GM23338 (cell line): ENCODE measurements at regions not wholly inside any gene's neighbourhood (a gene's known extent, or its start where the extent isn't known, plus 50 kb on each side); places are given as distances from the start of the nearest gene placed in this dataset.

Source experiments
- CTCF ChIP-seq, 2 experiments: fragments of 200-600 bp in 1 of 2; sonication (generic) in 1 of 2; conservative IDR thresholded peaks; 2 replicates each; pipeline versions ENCODE4 v1.5.1 to v1.6.1; 2016 to 2017; ENCODE audit warnings: antibody characterized with exemption in 2 of 2, low read depth in 2 of 2, mild to moderate bottlenecking in 2 of 2, moderate library complexity in 1 of 2
- EZH2phosphoT487 ChIP-seq: fragments of 200-600 bp; sonication (generic); IDR thresholded peaks from one replicate; pipeline ENCODE4 v1.8.1; 2018; ENCODE audit warnings: antibody characterized with exemption; ENCODE audit not compliant: unreplicated experiment
- JUNB ChIP-seq: IDR thresholded peaks from one replicate; pipeline ENCODE4 v1.6.1; 2016; ENCODE audit warnings: antibody characterized with exemption; ENCODE audit not compliant: unreplicated experiment
- STAT1 ChIP-seq: IDR thresholded peaks from one replicate; pipeline ENCODE4 v1.6.1; 2016; ENCODE audit warnings: antibody characterized with exemption; ENCODE audit not compliant: unreplicated experiment
- ZNF114 ChIP-seq: fragments of 250-450 bp; sonication (Bioruptor Pico); IDR thresholded peaks from 2 replicates; pipeline ENCODE4 v1.5.0; 2020; ENCODE audit warnings: mild to moderate bottlenecking, moderate library complexity
- ZNF331 ChIP-seq: fragments of 250-450 bp; sonication (Bioruptor Pico); IDR thresholded peaks from 2 replicates; pipeline ENCODE4 v1.5.0; 2020; ENCODE audit warnings: low read depth, mild to moderate bottlenecking, moderate library complexity
- ZNF462 ChIP-seq: fragments of 250-450 bp; sonication (Bioruptor Pico); IDR thresholded peaks from 2 replicates; pipeline ENCODE4 v1.5.0; 2020; ENCODE audit warnings: mild to moderate bottlenecking, moderate library complexity

GRCh38 chr6:134853111-134854055, 96.5 kb downstream of the ALDH8A1 start (continued):
- no peak for TF ChIP-seq ZNF462 (CRISPR knock-in tag)
- TF ChIP-seq EZH2phosphoT487: no peak
- no peak for TF ChIP-seq STAT1
- TF ChIP-seq JUNB: no peak
- TF ChIP-seq ZNF331 (CRISPR knock-in tag): no peak
- TF ChIP-seq ZNF114 (CRISPR knock-in tag): no peak
- no peak for TF ChIP-seq CTCF (conservative IDR thresholded peaks at IDR 0.05; ENCODE audit: low read depth in 2 of 2)
